Motor neuron (in vitro differentiated cells): ENCODE measurements at regions not wholly inside any gene's neighbourhood (a gene's known extent, or its start where the extent isn't known, plus 50 kb on each side); places are given as distances from the start of the nearest gene placed in this dataset.

ENCODE experiments used
- ATAC-seq, 8 experiments: fragments of 200-7000 bp; cut with Tn5 transposase; replicated peaks in 6 of 8; 2 replicates each; pipeline ENCODE4 v1.8.0; 2021; ENCODE audit warnings: mild to moderate bottlenecking in 8 of 8, moderate library complexity in 8 of 8
- H3K27ac ChIP-seq, 2 donors: fragments of 250-450 bp; sonication (Bioruptor Pico); 2 replicates each; pipeline ENCODE4 v1.9.0; 2021; ENCODE audit warnings: antibody characterized with exemption in 2 of 2, mild to moderate bottlenecking in 2 of 2, moderate library complexity in 1 of 2
- H3K4me1 ChIP-seq, 2 donors: fragments of 250-450 bp; sonication (Bioruptor Pico); replicated peaks in 1 of 2; 2 replicates each; pipeline ENCODE4 v1.6.1; 2021; ENCODE audit warnings: antibody characterized with exemption in 2 of 2, mild to moderate bottlenecking in 2 of 2, moderate library complexity in 1 of 2
- H3K4me3 ChIP-seq, 5 donors: fragments of 250-450 bp; sonication (Bioruptor Pico); 2 replicates each; pipeline ENCODE4 v1.9.0; 2021; ENCODE audit warnings: antibody characterized with exemption in 5 of 5, mild to moderate bottlenecking in 5 of 5, moderate library complexity in 4 of 5
- WGBS, 10 experiments: fragments of 450-650 bp; shearing (Covaris generic); methylation state at CpG; one replicate each; pipeline ENCODE4 v1.0.0; 2022; 5-methylcytosine and 5-hydroxymethylcytosine counted together
- in situ Hi-C, 9 experiments: fragments of 400-800 bp; cut with MboI; loops; one replicate each; pipeline ENCODE4 v1.15.0; 2021; ENCODE audit warnings: low sequenced_read_pairs in 9 of 9, low pct_unique_long_range_greater_than_20kb in 2 of 9; ENCODE audit not compliant: unreplicated experiment in 9 of 9

DNA sequence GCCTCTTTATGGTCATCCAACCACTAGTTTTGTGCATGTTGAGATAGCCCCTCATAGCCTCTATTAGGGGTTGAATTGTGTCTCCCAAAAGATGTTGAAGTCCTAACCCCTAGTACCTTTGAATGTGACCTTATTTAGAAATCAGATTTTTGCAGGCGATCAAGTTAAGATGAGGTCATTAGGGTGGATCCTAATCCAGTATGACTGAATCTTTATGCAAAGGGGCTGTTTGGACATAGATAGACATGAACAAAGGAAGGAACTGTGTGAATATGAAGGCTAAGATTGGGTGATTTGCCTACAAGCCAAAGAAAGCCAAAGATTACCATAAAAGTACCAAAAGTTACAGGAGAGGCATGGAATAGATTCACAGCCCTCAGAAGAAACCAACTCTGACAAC lies 209.6 kb downstream of the NUAK1 start:
- in situ Hi-C loops: no loop called here
- Histone ChIP-seq H3K4me1 (peaks cover 12 to 21% of the 10 kb centered on the region in 2 donors), H3K27ac (no peak overlapping the region), H3K4me3 (no peak overlapping the region)
- WGBS, 10 experiments: 14 to 100% (median 93%) methylated on average over 1 of the region's 1 CpG; no CpG with 5 or more reads in 4 of the 10 experiments
- peak in 2 of 8 experiments; percentile 95 to 97 for ATAC-seq

DNA sequence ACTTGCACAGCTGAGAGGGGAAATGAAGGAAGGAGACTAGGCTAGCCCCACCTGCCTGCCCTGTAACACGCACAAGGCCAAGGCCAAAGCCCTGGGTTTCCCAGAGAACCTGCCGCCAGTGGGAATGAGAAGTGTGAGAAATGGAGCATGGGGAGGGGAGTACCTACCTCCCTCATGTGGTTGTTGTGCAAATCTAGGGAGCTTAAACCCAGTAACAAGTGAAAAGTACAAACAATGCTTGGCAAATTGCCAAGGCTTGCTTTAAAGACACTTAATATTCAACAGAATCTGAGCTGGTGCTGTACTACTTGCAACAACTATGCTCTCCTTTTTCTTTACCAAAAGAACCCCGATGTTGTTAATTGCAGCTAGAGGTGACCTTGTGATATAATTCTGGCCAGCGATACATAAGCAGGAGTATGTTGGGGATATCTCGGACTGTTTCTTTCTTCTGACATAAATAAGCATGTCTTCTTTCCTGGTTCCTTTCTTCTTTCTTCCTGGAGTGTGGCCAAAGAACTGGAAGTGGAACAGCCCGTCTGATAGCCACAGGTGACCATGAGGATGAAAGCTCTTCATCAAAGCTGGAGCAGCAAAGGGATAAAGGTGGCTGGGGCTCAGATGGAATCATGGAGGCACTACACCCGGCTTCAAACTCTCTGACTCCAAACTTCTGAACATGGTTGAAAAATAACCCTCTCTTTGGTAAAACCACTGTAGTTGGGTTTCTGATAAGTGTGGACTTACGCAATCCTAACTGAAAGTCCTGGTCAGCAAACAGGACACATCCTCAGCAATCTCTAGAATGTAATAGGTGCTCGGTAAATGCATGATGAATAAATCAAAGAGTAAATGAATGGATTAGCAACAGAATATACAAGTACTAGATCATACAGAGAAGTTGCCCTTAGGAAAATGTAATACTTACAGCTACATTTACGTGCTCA lies 207.9 kb downstream of the NUAK1 start:
- Histone ChIP-seq H3K4me3 (no peak overlapping the region), H3K27ac (no peak overlapping the region), H3K4me1 (peaks cover 12 to 23% of the 10 kb centered on the region in 2 donors)
- ATAC-seq: peak in 1 of 8 experiments; percentile 13
- in situ Hi-C loops: no loop called here
- WGBS, 10 experiments: 77 to 100% (median 96%) methylated on average over 2 to 8 of the region's 10 CpGs

DNA sequence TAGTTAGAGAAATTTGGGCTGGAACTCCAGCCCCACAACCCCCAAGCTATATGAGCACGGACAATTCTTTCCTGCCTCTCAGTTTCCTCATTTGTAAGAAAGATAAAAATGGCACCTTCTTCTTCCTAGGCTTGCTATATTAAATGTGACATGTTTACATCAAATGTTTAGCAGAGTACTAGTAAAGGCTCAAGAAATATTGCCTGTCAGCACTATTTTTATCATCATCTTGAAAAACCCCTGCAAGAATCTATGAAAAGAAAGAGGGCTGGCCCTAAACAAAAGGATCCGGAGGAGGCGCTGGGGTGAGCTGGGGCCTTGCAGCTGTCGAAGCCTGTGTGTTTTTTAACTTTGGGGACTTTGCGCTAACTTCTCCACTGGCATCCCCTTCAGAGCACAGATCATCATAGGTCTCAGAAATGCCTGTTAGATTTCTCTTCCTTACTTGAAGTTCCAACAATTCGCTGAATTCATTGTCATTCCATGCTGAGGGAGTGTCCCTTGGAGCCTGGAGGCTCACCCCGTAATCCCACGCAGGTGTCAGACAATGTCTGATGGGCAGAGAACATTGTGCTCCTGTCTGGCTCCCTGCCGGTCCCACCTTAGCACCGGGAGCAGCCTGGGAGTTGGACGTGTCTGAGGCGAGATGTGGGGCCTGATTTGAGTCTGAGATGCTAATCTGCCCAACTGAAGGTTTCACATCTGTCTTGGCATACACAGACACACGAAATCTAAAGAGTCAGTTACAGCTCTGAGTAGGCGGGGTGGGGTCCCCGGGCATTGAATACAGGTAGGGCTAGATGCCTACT lies 206.8 kb downstream of the NUAK1 start:
- in situ Hi-C loops: no loop called here
- Histone ChIP-seq H3K4me1 (peaks cover 12 to 25% of the 10 kb centered on the region in 2 donors), H3K4me3 (no peak overlapping the region), H3K27ac (no peak overlapping the region)
- 46 to 100% (median 76%) methylated on average over 1 to 12 of the region's 15 CpGs; no CpG with 5 or more reads in 1 of the 10 experiments for WGBS, 10 experiments
- peak in 1 of 8 experiments; percentile 17 for ATAC-seq

DNA sequence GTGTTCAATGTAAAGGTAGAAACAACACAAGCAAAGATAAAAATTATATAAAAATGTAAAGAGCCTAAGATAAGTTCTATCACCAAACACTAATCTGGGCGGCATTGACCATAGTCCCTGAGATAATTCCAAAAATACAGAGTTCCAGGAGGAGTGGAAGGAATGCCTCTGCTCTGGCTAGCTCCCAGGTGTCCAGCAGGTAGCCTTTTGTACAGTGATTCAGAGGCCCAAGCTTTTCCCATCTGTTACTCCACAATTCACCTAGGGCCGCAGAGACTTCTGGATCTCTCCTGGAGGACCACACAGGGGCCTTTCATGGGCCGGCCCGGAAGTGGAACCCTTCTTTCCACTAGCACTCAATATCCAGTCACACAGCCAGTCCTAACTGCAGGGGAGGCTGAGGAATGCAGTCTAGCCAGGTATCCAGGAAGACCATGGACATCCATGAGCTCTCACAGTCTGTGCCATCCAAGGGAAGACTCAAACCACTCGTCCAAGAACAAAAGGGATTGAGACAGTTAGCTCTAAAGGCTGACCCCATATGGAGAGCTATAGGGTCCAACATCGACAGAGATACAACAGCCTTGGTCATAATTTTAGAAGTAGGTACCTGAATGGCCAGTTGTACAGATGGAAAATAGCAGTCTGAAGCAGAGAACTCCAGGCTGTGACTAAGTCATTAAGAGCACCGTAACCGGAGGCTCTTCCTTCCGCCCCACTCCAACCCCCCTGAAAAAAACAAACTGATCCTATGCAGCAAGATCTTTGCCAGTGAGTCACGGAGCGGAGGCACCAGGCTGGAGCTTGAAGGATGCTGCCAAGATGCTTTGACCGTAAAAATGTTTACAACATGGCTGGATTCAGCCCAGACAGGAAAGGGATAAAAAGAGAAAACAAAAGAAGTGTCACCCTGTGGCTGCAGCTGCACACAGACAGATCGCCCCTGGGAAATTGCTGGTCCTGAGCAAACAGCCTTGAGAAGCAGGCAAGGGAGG lies 204.8 kb downstream of the NUAK1 start:
- ATAC-seq: peak in 5 of 8 experiments; percentile 24 to 80 (median 69)
- H3K4me3 ChIP-seq: no peak overlapping the region
- in situ Hi-C loops: no loop called here
- H3K4me1 ChIP-seq: peaks cover 16 to 36% of the 10 kb centered on the region in 2 donors
- no peak overlapping the region for H3K27ac ChIP-seq
- WGBS, 10 experiments: 12 to 93% (median 71%) methylated on average over 2 to 10 of the region's 13 CpGs

- in situ Hi-C loops: no loop called here
- no peak overlapping the region for H3K4me3 ChIP-seq
- peaks cover 14 to 36% of the 10 kb centered on the region in 2 donors for H3K4me1 ChIP-seq
- WGBS, 10 experiments: 40 to 100% (median 87%) methylated on average over 1 to 4 of the region's 6 CpGs; no CpG with 5 or more reads in 4 of the 10 experiments
- no peak overlapping the region for H3K27ac ChIP-seq
- no peak for ATAC-seq
Observed at GRCh38 chr12:105935106-105935505, 203.6 kb downstream of the NUAK1 start.

- peak in 2 of 8 experiments; percentile 16 to 48 for ATAC-seq
- in situ Hi-C loops: no loop called here
Observed at GRCh38 chr12:105935981-105936380, 202.8 kb downstream of the NUAK1 start.

DNA sequence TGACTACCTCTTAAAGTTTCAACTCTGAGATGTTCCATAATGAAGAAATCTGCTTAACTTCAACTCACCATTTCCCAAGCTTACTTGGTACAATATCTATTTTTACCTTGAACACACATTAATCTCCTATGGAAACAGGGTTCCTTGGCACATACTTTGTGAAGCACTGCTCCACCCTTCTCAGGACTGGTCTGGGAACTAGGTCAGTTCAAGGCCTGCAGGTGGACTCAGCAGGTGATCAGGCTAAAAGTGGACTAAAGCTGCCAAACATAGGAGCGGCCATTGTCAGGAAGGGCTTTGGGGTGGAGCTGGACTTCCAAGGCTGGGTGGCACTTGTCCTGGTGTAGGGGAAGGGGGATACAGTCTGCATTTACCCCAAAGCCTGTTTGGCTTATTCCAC lies 202.3 kb downstream of the NUAK1 start:
- Histone ChIP-seq H3K27ac (no peak overlapping the region), H3K4me1 (peaks cover 4 to 26% of the 10 kb centered on the region in 2 donors)

More at GRCh38 chr12:105935981-105936380, 202.8 kb downstream of the NUAK1 start:
- Histone ChIP-seq H3K4me1 (peaks cover 6 to 28% of the 10 kb centered on the region in 2 donors), H3K27ac (no peak overlapping the region), H3K4me3 (no peak overlapping the region)
- 20 to 90% (median 71%) methylated on average over 1 to 3 of the region's 3 CpGs; no CpG with 5 or more reads in 3 of the 10 experiments for WGBS, 10 experiments

GRCh38 chr12:105937009-105937408 lies 201.7 kb downstream of the NUAK1 start:
- in situ Hi-C loops: no loop called here
- no peak overlapping the region for H3K27ac ChIP-seq
- peak in 4 of 8 experiments; percentile 30 to 68 (median 61) for ATAC-seq
- peaks cover 4 to 21% of the 10 kb centered on the region in 2 donors for H3K4me1 ChIP-seq
- H3K4me3 ChIP-seq: no peak overlapping the region
- 0 to 90% (median 80%) methylated on average over 1 of the region's 1 CpG; no CpG with 5 or more reads in 5 of the 10 experiments for whole genome bisulfite sequencing, 10 experiments

More for the DNA sequence above, 202.3 kb downstream of the NUAK1 start:
- in situ Hi-C loops: no loop called here
- no peak overlapping the region for H3K4me3 ChIP-seq
- WGBS, 10 experiments: 80 to 100% (median 80%) methylated on average over 1 of the region's 1 CpG; no CpG with 5 or more reads in 7 of the 10 experiments
- no peak for ATAC-seq

GRCh38 chr12:105939181-105939721 lies 199.5 kb downstream of the NUAK1 start:
- WGBS, 10 experiments: 63 to 100% (median 88%) methylated on average over 1 to 3 of the region's 3 CpGs
- in situ Hi-C loops: no loop called here
- no peak for ATAC-seq
- Histone ChIP-seq H3K27ac (no peak overlapping the region), H3K4me1 (peaks cover 4 to 15% of the 10 kb centered on the region in 2 donors), H3K4me3 (no peak overlapping the region)

DNA sequence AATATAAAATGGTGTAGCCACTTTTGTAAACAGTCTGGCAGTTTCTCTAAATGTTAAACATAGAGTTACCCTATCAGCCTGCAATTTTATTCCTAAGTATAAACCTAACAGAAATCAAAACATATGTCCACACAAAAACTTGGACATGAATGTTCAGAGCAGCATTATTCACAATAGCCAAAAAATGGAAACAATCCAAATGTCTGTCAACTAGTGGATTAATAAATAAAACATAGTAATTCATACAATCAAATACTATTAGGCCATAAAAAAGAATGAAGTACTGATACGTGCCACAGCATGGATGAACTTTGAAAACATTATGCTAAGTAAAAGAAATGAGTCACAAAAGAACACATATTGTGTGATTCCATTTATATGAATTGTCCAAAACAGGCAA lies 196.5 kb downstream of the NUAK1 start:
- WGBS, 10 experiments: 0 to 100% (median 40%) methylated on average over 1 of the region's 1 CpG; no CpG with 5 or more reads in 3 of the 10 experiments
- Histone ChIP-seq H3K4me1 (peaks cover 19 to 26% of the 10 kb centered on the region in 2 donors), H3K27ac (no peak overlapping the region), H3K4me3 (no peak overlapping the region)
- ATAC-seq: no peak
- in situ Hi-C loops: no loop called here

GRCh38 chr12:105943525-105943924 lies 195.2 kb downstream of the NUAK1 start:
- ATAC-seq: no peak

DNA sequence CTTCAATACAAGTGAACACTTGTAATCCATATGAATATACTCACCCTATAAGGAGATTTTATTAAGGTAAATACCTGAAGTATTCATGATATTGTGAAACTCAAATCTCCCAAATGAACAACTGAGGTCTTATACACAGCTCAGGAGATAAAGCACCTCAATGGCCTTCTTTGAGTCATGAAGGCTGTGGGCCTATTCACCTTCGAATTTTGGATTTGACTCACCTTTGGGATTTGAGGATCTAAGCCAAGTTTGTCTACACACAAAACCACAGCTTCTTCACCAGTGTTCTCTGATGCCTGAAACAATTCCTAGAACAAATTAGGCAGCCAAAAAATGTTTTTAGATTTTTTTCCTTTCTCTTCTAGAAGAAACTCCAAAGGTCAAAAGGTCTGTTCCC lies 194.1 kb downstream of the NUAK1 start:
- no peak overlapping the region for H3K27ac ChIP-seq
- H3K4me3 ChIP-seq: no peak overlapping the region
- in situ Hi-C loops: no loop called here
- WGBS, 10 experiments: 0 to 100% (median 82%) methylated on average over 1 of the region's 1 CpG; no CpG with 5 or more reads in 4 of the 10 experiments
- peaks cover 16 to 19% of the 10 kb centered on the region in 2 donors for H3K4me1 ChIP-seq
- ATAC-seq: no peak

More at GRCh38 chr12:105943525-105943924, 195.2 kb downstream of the NUAK1 start:
- peaks cover 16 to 22% of the 10 kb centered on the region in 2 donors for H3K4me1 ChIP-seq
- in situ Hi-C loops: no loop called here
- no peak overlapping the region for H3K27ac ChIP-seq
- no peak overlapping the region for H3K4me3 ChIP-seq
- WGBS, 10 experiments: 67 to 100% (median 100%) methylated on average over 1 of the region's 1 CpG; no CpG with 5 or more reads in 7 of the 10 experiments
